DND-41 (cell line): ENCODE measurements at regions not wholly inside any gene's neighbourhood (a gene's known extent, or its start where the extent isn't known, plus 50 kb on each side); places are given as distances from the start of the nearest gene placed in this dataset.
"Not testable (repeated sequence)": the region's sequence is repeated elsewhere in the genome, so short reads cannot be mapped to it uniquely, and the experiment has no call there.

ENCODE experiments used
- ATAC-seq: fragments of 200-7000 bp; cut with Tn5 transposase; 3 replicates; pipeline ENCODE4 v1.9.1; 2021; ENCODE audit warnings: low read depth; ENCODE audit not compliant: insufficient read depth
- DNase-seq: peaks from one replicate; pipeline ENCODE4 v3.0.0-alpha.2; 2020
- H2AFZ ChIP-seq: 2 replicates; pipeline ENCODE4 v1.6.0; 2012; ENCODE audit warnings: low read depth, low read length
- H3K27ac ChIP-seq: 2 replicates; pipeline ENCODE4 v1.5.1; 2012; ENCODE audit warnings: low read length, inconsistent platforms
- H3K27me3 ChIP-seq: fragments of 200-600 bp; sonication (generic); 2 replicates; pipeline ENCODE4 v1.6.0; 2012; ENCODE audit warnings: low read length, mild to moderate bottlenecking, inconsistent platforms; ENCODE audit not compliant: insufficient read depth, poor library complexity
- H3K36me3 ChIP-seq: 2 replicates; pipeline ENCODE4 v1.5.1; 2012; ENCODE audit warnings: low read length, inconsistent platforms; ENCODE audit not compliant: insufficient read depth
- H3K4me1 ChIP-seq: 2 replicates; pipeline ENCODE4 v1.5.1; 2012; ENCODE audit warnings: mild to moderate bottlenecking, low read length; ENCODE audit not compliant: insufficient read depth
- H3K4me2 ChIP-seq: 2 replicates; pipeline ENCODE4 v1.6.0; 2012; ENCODE audit warnings: mild to moderate bottlenecking, moderate library complexity, low read length, inconsistent platforms; ENCODE audit not compliant: insufficient read depth
- H3K4me3 ChIP-seq, 2 experiments: fragments of 200-600 bp in 1 of 2; shearing (Covaris generic) in 1 of 2; 2 replicates each; pipeline ENCODE4 v1.5.1; 2012 to 2016; ENCODE audit warnings: inconsistent platforms in 2 of 2, low read length in 2 of 2, mild to moderate bottlenecking in 2 of 2, low read depth in 1 of 2, moderate library complexity in 1 of 2
- H3K79me2 ChIP-seq: 2 replicates; pipeline ENCODE4 v1.6.0; 2012; ENCODE audit warnings: low read length, inconsistent platforms; ENCODE audit not compliant: insufficient read depth
- H3K9ac ChIP-seq: 2 replicates; pipeline ENCODE4 v1.6.0; 2012; ENCODE audit warnings: low read depth, mild to moderate bottlenecking, inconsistent platforms, low read length, moderate library complexity
- H3K9me3 ChIP-seq: 2 replicates; pipeline ENCODE4 v1.5.1; 2012; ENCODE audit warnings: low read length, moderate library complexity, mild to moderate bottlenecking, inconsistent platforms; ENCODE audit not compliant: insufficient read depth, severe bottlenecking
- H4K20me1 ChIP-seq: 2 replicates; pipeline ENCODE4 v1.6.0; 2012; ENCODE audit warnings: low read length; ENCODE audit not compliant: insufficient read depth
- CTCF ChIP-seq: IDR thresholded peaks from 2 replicates; pipeline ENCODE4 v1.5.1; 2012; ENCODE audit warnings: borderline replicate concordance, low read length, moderate library complexity, mild to moderate bottlenecking; ENCODE audit not compliant: poor library complexity, severe bottlenecking; ENCODE audit errors: extremely low read depth
- EZH2 ChIP-seq: IDR thresholded peaks from 3 replicates; pipeline ENCODE4 v1.6.1; 2012; ENCODE audit warnings: borderline replicate concordance, low read depth, mild to moderate bottlenecking, moderate library complexity, low read length, inconsistent platforms; ENCODE audit not compliant: severe bottlenecking

GRCh38 chrY:14360748-14361500, 163.4 kb upstream of the NLGN4Y start:
- Histone ChIP-seq H3K36me3 (no peaks in the 10 kb centered on the region), H3K4me2 (no peak overlapping the region), H3K9ac (no peak overlapping the region), H3K4me3 (no peak overlapping the region), H3K27ac (no peak overlapping the region), H2AFZ (no peak overlapping the region), H3K27me3 (no peaks in the 10 kb centered on the region), H4K20me1 (no peaks in the 10 kb centered on the region), H3K4me1 (no peaks in the 10 kb centered on the region), H3K79me2 (no peaks in the 10 kb centered on the region), H3K9me3 (no peaks in the 10 kb centered on the region)
- TF ChIP-seq CTCF (no peak), EZH2 (no peak)
- DNase-seq (no peak), ATAC-seq (no peak)

- no peak overlapping the region for H3K9ac ChIP-seq
- no peaks in the 10 kb centered on the region for H3K27me3 ChIP-seq
- DNase-seq (no peak), ATAC-seq (no peak)
- no peak overlapping the region for H3K4me2 ChIP-seq
- TF ChIP-seq CTCF (no peak), EZH2 (no peak)
- no peak overlapping the region for H2AFZ ChIP-seq
- H3K79me2 ChIP-seq: no peaks in the 10 kb centered on the region
- no peak overlapping the region for H3K27ac ChIP-seq
- no peaks in the 10 kb centered on the region for H3K9me3 ChIP-seq
- no peaks in the 10 kb centered on the region for H4K20me1 ChIP-seq
- no peak overlapping the region for H3K4me3 ChIP-seq
- H3K36me3 ChIP-seq: no peaks in the 10 kb centered on the region
- no peaks in the 10 kb centered on the region for H3K4me1 ChIP-seq
Observed at GRCh38 chrY:14373608-14374007, 150.7 kb upstream of the NLGN4Y start.

- DNase-seq: no peak
- ATAC-seq: no peak
- no peak overlapping the region for H3K27ac ChIP-seq
- H3K79me2 ChIP-seq: no peaks in the 10 kb centered on the region
- no peaks in the 10 kb centered on the region for H3K36me3 ChIP-seq
- no peak overlapping the region for H3K4me3 ChIP-seq
- no peak overlapping the region for H3K9ac ChIP-seq
- H4K20me1 ChIP-seq: no peaks in the 10 kb centered on the region
- H3K27me3 ChIP-seq: no peaks in the 10 kb centered on the region
- no peaks in the 10 kb centered on the region for H3K9me3 ChIP-seq
- no peak for TF ChIP-seq EZH2
- TF ChIP-seq CTCF: no peak
- no peaks in the 10 kb centered on the region for H3K4me1 ChIP-seq
- no peak overlapping the region for H3K4me2 ChIP-seq
- H2AFZ ChIP-seq: no peak overlapping the region
Observed at GRCh38 chrY:14378217-14378616, 146.1 kb upstream of the NLGN4Y start.

- not testable (repeated sequence) for DNase-seq, H2AFZ ChIP-seq, H3K4me2 ChIP-seq, H4K20me1 ChIP-seq, H3K9ac ChIP-seq, H3K27me3 ChIP-seq, H3K36me3 ChIP-seq, ATAC-seq, H3K27ac ChIP-seq, H3K4me1 ChIP-seq, H3K79me2 ChIP-seq, H3K4me3 ChIP-seq, H3K9me3 ChIP-seq
Observed at GRCh38 chrY:14410549-14411030, 113.7 kb upstream of the NLGN4Y start.
